H1 (cell line): ENCODE measurements at regions not wholly inside any gene's neighbourhood (a gene's known extent, or its start where the extent isn't known, plus 50 kb on each side); places are given as distances from the start of the nearest gene placed in this dataset.

Experiments
- CTCF ChIA-PET: fragments of 300-600 bp; sonication (Branson Sonifier 250); formaldehyde crosslinking; loops from one replicate; lab custom pipeline; 2021; ENCODE audit not compliant: partially characterized antibody; lab: Charles Lee
- POLR2A ChIA-PET: fragments of 300-600 bp; sonication (Branson Sonifier 250); formaldehyde crosslinking; loops from one replicate; lab custom pipeline; 2021; ENCODE audit warnings: inconsistent platforms; ENCODE audit not compliant: partially characterized antibody; lab: Charles Lee
- DNase-seq, 2 experiments: peaks; one replicate each; pipeline versions ENCODE4 v3.0.0 to v3.0.0-alpha.2; 2010 to 2022; ENCODE audit warnings: low spot score in 2 of 2, low read depth in 1 of 2, mixed read lengths in 1 of 2
- FAIRE-seq: peaks from 2 replicates; lab custom pipeline; 2011; peaks lifted over from hg19 to GRCh38; lab: Jason Lieb, UNC
- H2AFZ ChIP-seq: 2 replicates; pipeline ENCODE4 v1.8.1; 2012; ENCODE audit warnings: low read length, inconsistent platforms
- H2AK5ac ChIP-seq: 2 replicates; pipeline ENCODE4 v1.6.1; 2013; ENCODE audit warnings: low read depth, low read length
- H2BK120ac ChIP-seq: replicated peaks from 2 replicates; pipeline ENCODE3; 2013; ENCODE audit warnings: low read depth, low read length, inconsistent platforms
- H2BK12ac ChIP-seq: 2 replicates; pipeline ENCODE4 v1.6.1; 2013; ENCODE audit warnings: low read depth, low read length
- H2BK15ac ChIP-seq: 2 replicates; pipeline ENCODE4 v1.6.1; 2013; ENCODE audit warnings: low read length
- H2BK20ac ChIP-seq: 2 replicates; pipeline ENCODE4 v1.6.1; 2013; ENCODE audit warnings: low read length
- H2BK5ac ChIP-seq: 2 replicates; pipeline ENCODE4 v1.6.1; 2013; ENCODE audit warnings: low read depth, low read length
- H3K14ac ChIP-seq: 2 replicates; pipeline ENCODE4 v1.6.1; 2013; ENCODE audit warnings: inconsistent platforms; ENCODE audit not compliant: insufficient read length
- H3K18ac ChIP-seq: 2 replicates; pipeline ENCODE4 v1.6.1; 2013; ENCODE audit warnings: low read length; ENCODE audit errors: extremely low read depth
- H3K23ac ChIP-seq: 2 replicates; pipeline ENCODE4 v1.6.1; 2013; ENCODE audit warnings: inconsistent platforms; ENCODE audit not compliant: insufficient read length
- H3K23me2 ChIP-seq: 2 replicates; pipeline ENCODE4 v1.6.1; 2013; ENCODE audit warnings: low read depth, low read length
- H3K27ac ChIP-seq: 2 replicates; pipeline ENCODE4 v1.6.1; 2011; ENCODE audit warnings: low read depth, low read length, inconsistent platforms
- H3K27me3 ChIP-seq, 4 experiments: replicated peaks in 1 of 4; 1 replicate in 1 of 4; 2 replicates in 3 of 4; pipeline versions ENCODE4 v1.6.1 to v1.8.1; 2011 to 2013; ENCODE audit warnings: low read length in 3 of 4, mild to moderate bottlenecking in 3 of 4, inconsistent platforms in 2 of 4, mixed read lengths in 2 of 4, moderate library complexity in 1 of 4; ENCODE audit not compliant: control insufficient read depth in 3 of 4, insufficient read depth in 3 of 4; ENCODE audit errors: extremely low read depth in 1 of 4
- H3K36me3 ChIP-seq, 4 experiments: 2 replicates each; pipeline versions ENCODE4 v1.6.1 to v1.8.1; 2011 to 2013; ENCODE audit warnings: mild to moderate bottlenecking in 4 of 4, low read length in 3 of 4, moderate library complexity in 2 of 4, control low read depth in 1 of 4, inconsistent platforms in 1 of 4; ENCODE audit not compliant: insufficient read depth in 4 of 4, control insufficient read depth in 2 of 4
- H3K4ac ChIP-seq: replicated peaks from 2 replicates; pipeline ENCODE3; 2013; ENCODE audit warnings: low read length, low read depth, mixed read lengths, inconsistent platforms; ENCODE audit not compliant: insufficient read length
- H3K4me1 ChIP-seq, 4 experiments: replicated peaks in 1 of 4; 1 replicate in 1 of 4; 2 replicates in 3 of 4; pipeline versions ENCODE4 v1.6.1 to v1.8.1; 2011 to 2013; ENCODE audit warnings: low read length in 3 of 4, inconsistent platforms in 2 of 4, mixed read lengths in 1 of 4; ENCODE audit not compliant: insufficient read depth in 4 of 4, control insufficient read depth in 3 of 4
- H3K4me2 ChIP-seq, 2 experiments: 2 replicates each; pipeline versions ENCODE4 v1.6.1 to v1.8.1; 2011 to 2013; ENCODE audit warnings: low read depth in 2 of 2, low read length in 2 of 2, control low read depth in 1 of 2, inconsistent platforms in 1 of 2, mild to moderate bottlenecking in 1 of 2; ENCODE audit not compliant: insufficient read depth in 1 of 2
- H3K4me3 ChIP-seq, 4 experiments: fragments of 200-600, 300-600 bp in 1 of 4; sonication (generic), shearing (Covaris generic), sonication (Bioruptor Twin) in 1 of 4; 2 replicates each; pipeline versions ENCODE4 v1.5.1 to v1.8.1; 2011 to 2016; ENCODE audit warnings: low read length in 4 of 4, low read depth in 3 of 4, control low read depth in 2 of 4, inconsistent platforms in 2 of 4, mild to moderate bottlenecking in 2 of 4, mixed read lengths in 1 of 4, moderate library complexity in 1 of 4; ENCODE audit not compliant: insufficient read depth in 2 of 4; ENCODE audit errors: extremely low read depth in 1 of 4
- H3K56ac ChIP-seq: replicated peaks from 2 replicates; pipeline ENCODE3; 2013; ENCODE audit warnings: low read depth, mild to moderate bottlenecking, mixed read lengths, low read length, inconsistent platforms; ENCODE audit not compliant: insufficient read length
- H3K79me1 ChIP-seq: 2 replicates; pipeline ENCODE4 v1.6.1; 2013; ENCODE audit warnings: low read depth, low read length, control low read depth
- H3K79me2 ChIP-seq, 2 experiments: 2 replicates each; pipeline versions ENCODE4 v1.6.1 to v1.8.1; 2012 to 2013; ENCODE audit warnings: low read length in 2 of 2, mild to moderate bottlenecking in 2 of 2, inconsistent platforms in 1 of 2; ENCODE audit not compliant: insufficient read depth in 2 of 2, control insufficient read depth in 1 of 2
- H3K9ac ChIP-seq, 4 experiments: replicated peaks in 1 of 4; 1 replicate in 1 of 4; 2 replicates in 3 of 4; pipeline versions ENCODE4 v1.6.1 to v1.8.1; 2011 to 2013; ENCODE audit warnings: low read depth in 3 of 4, low read length in 3 of 4, control low read depth in 2 of 4, mild to moderate bottlenecking in 2 of 4, moderate library complexity in 2 of 4, inconsistent platforms in 1 of 4; ENCODE audit errors: extremely low read depth in 1 of 4
- H3K9me3 ChIP-seq, 2 experiments: 2 replicates each; pipeline versions ENCODE4 v1.6.1 to v1.8.1; 2012 to 2013; ENCODE audit warnings: mild to moderate bottlenecking in 2 of 2, moderate library complexity in 2 of 2, control low read depth in 1 of 2, inconsistent platforms in 1 of 2, low read depth in 1 of 2, low read length in 1 of 2, mixed read lengths in 1 of 2; ENCODE audit not compliant: insufficient read depth in 2 of 2
- H4K20me1 ChIP-seq, 2 experiments: replicated peaks in 1 of 2; 2 replicates each; pipeline versions ENCODE3 to v1.8.1; 2011 to 2013; ENCODE audit warnings: inconsistent platforms in 2 of 2, low read length in 2 of 2, mild to moderate bottlenecking in 1 of 2; ENCODE audit not compliant: insufficient read depth in 2 of 2, control insufficient read depth in 1 of 2
- H4K5ac ChIP-seq: 2 replicates; pipeline ENCODE4 v1.6.1; 2013; ENCODE audit warnings: low read length, low read depth, mixed read lengths, inconsistent platforms; ENCODE audit not compliant: insufficient read length
- H4K8ac ChIP-seq: 2 replicates; pipeline ENCODE4 v1.8.0; 2013; ENCODE audit warnings: mild to moderate bottlenecking, moderate library complexity, low read length, inconsistent platforms; ENCODE audit not compliant: insufficient read depth; ENCODE audit errors: extremely low read depth
- H4K91ac ChIP-seq: replicated peaks from 2 replicates; pipeline ENCODE3; 2013; ENCODE audit warnings: low read length, mixed read lengths, inconsistent platforms; ENCODE audit not compliant: insufficient read length
- BCL11A ChIP-seq, 2 experiments: IDR thresholded peaks; one replicate each; pipeline ENCODE4 v1.6.1; 2011; ENCODE audit warnings: low read depth in 2 of 2, low read length in 2 of 2, mild to moderate bottlenecking in 2 of 2
- PHF8 ChIP-seq: fragments of 200-600 bp; sonication (generic); conservative IDR thresholded peaks from 2 replicates; pipeline ENCODE4 v1.7.1; 2012; ENCODE audit warnings: low read depth, mild to moderate bottlenecking, inconsistent platforms, low read length, moderate library complexity
- TF ChIP-seq, protein P1 (sequence below): IDR thresholded peaks from 2 replicates; pipeline ENCODE4 v1.6.1; 2012; ENCODE audit warnings: low read length, inconsistent platforms
- TF ChIP-seq, protein P2 (sequence below): IDR thresholded peaks from 2 replicates; pipeline ENCODE4 v1.6.1; 2011; ENCODE audit warnings: low read depth, mild to moderate bottlenecking, low read length; ENCODE audit not compliant: insufficient read depth

DNA sequence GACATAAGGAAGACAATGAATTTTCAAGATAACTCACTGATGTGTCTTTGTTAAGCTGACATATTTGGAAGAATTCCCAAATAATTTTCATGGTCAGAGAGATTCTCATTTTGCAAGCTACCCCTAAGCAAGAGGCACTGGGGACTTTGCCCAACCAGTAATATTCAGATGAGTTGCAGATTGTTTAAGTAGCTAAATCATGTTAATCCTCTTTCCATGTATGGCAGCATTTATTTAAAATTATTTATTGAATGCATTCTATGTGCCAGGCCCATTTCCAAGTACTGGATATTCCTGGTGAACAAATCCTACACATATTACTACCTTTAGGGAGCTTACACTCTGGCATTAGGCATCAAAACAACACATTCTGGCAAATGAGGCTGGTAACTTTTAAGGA lies 56.5 kb upstream of the BACH1 start:
- Histone ChIP-seq H3K14ac (no peak overlapping the region), H2BK15ac (no peak overlapping the region), H2BK20ac (no peak overlapping the region), H3K4me3 (no peak overlapping the region), H3K4me2 (no peak overlapping the region), H4K20me1 (no peaks in the 10 kb centered on the region), H2AFZ (no peak overlapping the region), H3K56ac (no peak overlapping the region), H2AK5ac (no peak overlapping the region), H3K9me3 (no peaks in the 10 kb centered on the region), H3K4me1 (no peaks in the 10 kb centered on the region), H2BK5ac (no peak overlapping the region), H4K8ac (no peak overlapping the region), H3K79me1 (no peaks in the 10 kb centered on the region), H3K27me3 (no peaks in the 10 kb centered on the region), H3K36me3 (no peaks in the 10 kb centered on the region), H2BK120ac (no peak overlapping the region), H2BK12ac (no peak overlapping the region), H3K23me2 (no peaks in the 10 kb centered on the region), H3K18ac (no peak overlapping the region), H4K5ac (no peak overlapping the region), H3K23ac (no peak overlapping the region), H4K91ac (no peak overlapping the region), H3K27ac (no peak overlapping the region), H3K79me2 (no peaks in the 10 kb centered on the region), H3K9ac (no peak overlapping the region), H3K4ac (no peak overlapping the region)
- TF ChIP-seq PHF8 = no peak
- TF ChIP-seq, protein P1, sequence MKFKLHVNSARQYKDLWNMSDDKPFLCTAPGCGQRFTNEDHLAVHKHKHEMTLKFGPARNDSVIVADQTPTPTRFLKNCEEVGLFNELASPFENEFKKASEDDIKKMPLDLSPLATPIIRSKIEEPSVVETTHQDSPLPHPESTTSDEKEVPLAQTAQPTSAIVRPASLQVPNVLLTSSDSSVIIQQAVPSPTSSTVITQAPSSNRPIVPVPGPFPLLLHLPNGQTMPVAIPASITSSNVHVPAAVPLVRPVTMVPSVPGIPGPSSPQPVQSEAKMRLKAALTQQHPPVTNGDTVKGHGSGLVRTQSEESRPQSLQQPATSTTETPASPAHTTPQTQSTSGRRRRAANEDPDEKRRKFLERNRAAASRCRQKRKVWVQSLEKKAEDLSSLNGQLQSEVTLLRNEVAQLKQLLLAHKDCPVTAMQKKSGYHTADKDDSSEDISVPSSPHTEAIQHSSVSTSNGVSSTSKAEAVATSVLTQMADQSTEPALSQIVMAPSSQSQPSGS = no peak
- no peak for TF ChIP-seq BCL11A (IDR thresholded peaks at IDR 0.05; ENCODE audit: low read depth in 2 of 2, low read length in 2 of 2)
- TF ChIP-seq, protein P2, sequence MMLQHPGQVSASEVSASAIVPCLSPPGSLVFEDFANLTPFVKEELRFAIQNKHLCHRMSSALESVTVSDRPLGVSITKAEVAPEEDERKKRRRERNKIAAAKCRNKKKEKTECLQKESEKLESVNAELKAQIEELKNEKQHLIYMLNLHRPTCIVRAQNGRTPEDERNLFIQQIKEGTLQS = no peak
- DNase-seq (no peak), FAIRE-seq (no peak)
- POLR2A ChIA-PET = no interaction called here
- CTCF ChIA-PET = interaction anchor here (0.6 to 2.2 kb wide), 3 partner anchors 9 to 165 kb away, joined by 3 to 6 read pairs (median 3); no protein-coding TSS in a partner anchor
